Right lobe of liver (tissue), 6 donors: ENCODE measurements at regions not wholly inside any gene's neighbourhood (a gene's known extent, or its start where the extent isn't known, plus 50 kb on each side); places are given as distances from the start of the nearest gene placed in this dataset.

Source experiments
- ATAC-seq, 4 donors: fragments of 200-7000 bp; cut with Tn5 transposase; one replicate each; pipeline ENCODE4 v1.9.1; 2020; ENCODE audit warnings: mild to moderate bottlenecking in 4 of 4, moderate library complexity in 4 of 4
- DNase-seq, 3 donors: peaks; one replicate each; pipeline ENCODE4 v3.0.0-alpha.2; 2020
- H3K27ac ChIP-seq, 3 donors: fragments of 200-600 bp; one replicate each; pipeline ENCODE4 v1.8.0; 2022
- H3K27me3 ChIP-seq, 2 donors: fragments of 200-600 bp; one replicate each; pipeline ENCODE4 v1.8.0; 2022
- H3K36me3 ChIP-seq, 4 donors: fragments of 200-600 bp; sonication (generic) in 1 of 4; one replicate each; pipeline versions ENCODE4 v1.5.1 to v1.8.0; 2017 to 2022; ENCODE audit warnings: control low read depth in 1 of 4
- H3K4me1 ChIP-seq, 4 donors: fragments of 200-600 bp; sonication (generic) in 1 of 4; one replicate each; pipeline versions ENCODE4 v1.5.1 to v1.8.0; 2017 to 2022; ENCODE audit warnings: control low read depth in 1 of 4
- H3K4me3 ChIP-seq, 3 donors: fragments of 200-600 bp; one replicate each; pipeline ENCODE4 v1.8.0; 2022
- H3K9me3 ChIP-seq, 4 donors: fragments of 200-600 bp; sonication (generic) in 1 of 4; one replicate each; pipeline versions ENCODE4 v1.5.1 to v1.8.0; 2017 to 2022; ENCODE audit warnings: control low read depth in 1 of 4
- CTCF ChIP-seq, 4 donors: fragments of 200-600 bp in 3 of 4; fragments of 450-650 bp in 1 of 4; IDR thresholded peaks; one replicate each; pipeline versions ENCODE4 v1.5.1 to v1.8.0; 2016 to 2022; ENCODE audit warnings: antibody characterized with exemption in 4 of 4, mild to moderate bottlenecking in 2 of 4
- POLR2A ChIP-seq: fragments of 450-650 bp; IDR thresholded peaks from one replicate; pipeline ENCODE4 v1.6.1; 2017; ENCODE audit warnings: antibody characterized with exemption, mild to moderate bottlenecking
- WGBS: methylation state at CpG from one replicate; pipeline ENCODE4 v1.1.6; 2018; ENCODE audit warnings: low coverage, low lambda C conversion rate; ENCODE audit not compliant: insufficient coverage; ENCODE audit errors: missing lambda C conversion rate; 5-methylcytosine and 5-hydroxymethylcytosine counted together
- intact Hi-C, 2 donors: fragments of 100-400 bp; cut with DNase I; formaldehyde crosslinking; loops; one replicate each; pipeline versions ENCODE4 v1.11.2 to v1.14.1; 2022
- donor health status: DM: no; HTN: yes; CAD: no.
- donor health status: DM: no; HTN: no; CAD: no.
- donor health status: DM: no; HTN: no; CAD: no.
- donor health status: DM: no; HTN: yes; CAD: no.
- donor health status: DM: no; HTN: yes; CAD: no.

DNA sequence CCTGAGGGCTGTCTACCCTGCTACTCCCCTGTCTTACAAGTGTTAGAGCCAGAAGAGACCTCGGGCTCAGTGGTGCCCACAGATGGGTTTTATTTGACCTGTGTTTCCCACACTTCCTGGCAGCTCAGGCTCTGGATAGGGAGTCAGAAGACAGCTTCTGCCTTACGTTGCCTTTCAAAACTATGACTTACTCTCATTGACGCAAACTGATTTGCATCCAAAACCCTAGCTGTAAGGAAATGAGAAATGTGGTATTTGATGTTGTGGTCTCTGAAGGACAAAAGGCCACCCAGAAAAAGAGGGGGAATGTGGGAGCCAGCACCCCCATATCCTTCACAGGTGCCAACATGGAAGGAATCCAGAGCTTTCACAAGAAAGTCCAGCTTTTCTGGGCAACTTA is 180.2 kb downstream of the ATG4C start:
- Histone ChIP-seq H3K4me1 (no peaks in the 10 kb centered on the region), H3K36me3 (no peaks in the 10 kb centered on the region), H3K9me3 (no peaks in the 10 kb centered on the region), H3K4me3 (no peak overlapping the region), H3K27me3 (no peaks in the 10 kb centered on the region), H3K27ac (no peak overlapping the region)
- TF ChIP-seq CTCF (IDR thresholded peaks at IDR 0.05) (no peak), POLR2A (no peak)
- WGBS: 59% methylated on average over 2 of the region's 3 CpGs
- ATAC-seq (no peak), DNase-seq (no peak)
- intact Hi-C loops: no loop called here

GRCh38 chr1:62967031-62967430 is 183.1 kb downstream of the ATG4C start:
- no peak for DNase-seq
- Histone ChIP-seq H3K9me3 (no peaks in the 10 kb centered on the region), H3K27ac (no peak overlapping the region), H3K4me3 (no peak overlapping the region), H3K36me3 (no peaks in the 10 kb centered on the region), H3K27me3 (no peaks in the 10 kb centered on the region), H3K4me1 (no peaks in the 10 kb centered on the region)
- TF ChIP-seq CTCF (IDR thresholded peaks at IDR 0.05) (no peak), POLR2A (no peak)
- intact Hi-C loops: no loop called here
- peak in 1 of 4 donors; percentile 18 for ATAC-seq
- 92% methylated on average over 2 of the region's 10 CpGs for WGBS

- H3K27me3 ChIP-seq: no peaks in the 10 kb centered on the region
- WGBS: 63% methylated on average over 2 of the region's 2 CpGs
- no peak for TF ChIP-seq CTCF (IDR thresholded peaks at IDR 0.05)
- TF ChIP-seq POLR2A: no peak
- no peaks in the 10 kb centered on the region for H3K4me1 ChIP-seq
- DNase-seq: no peak
- intact Hi-C loops: no loop called here
- no peak for ATAC-seq
- no peak overlapping the region for H3K4me3 ChIP-seq
- no peaks in the 10 kb centered on the region for H3K9me3 ChIP-seq
- no peak overlapping the region for H3K27ac ChIP-seq
- H3K36me3 ChIP-seq: no peaks in the 10 kb centered on the region
These were observed 193.4 kb downstream of the ATG4C start for GRCh38 chr1:62977366-62977765.

- 75% methylated on average over 1 of the region's 2 CpGs for WGBS
These were observed 194.8 kb downstream of the ATG4C start for GRCh38 chr1:62978741-62979140.

More at GRCh38 chr1:62978741-62979140, 194.8 kb downstream of the ATG4C start:
- DNase-seq: no peak
- Histone ChIP-seq H3K4me1 (no peaks in the 10 kb centered on the region), H3K27ac (no peak overlapping the region), H3K9me3 (no peaks in the 10 kb centered on the region), H3K27me3 (no peaks in the 10 kb centered on the region), H3K36me3 (no peaks in the 10 kb centered on the region), H3K4me3 (no peak overlapping the region)
- intact Hi-C loops: no loop called here
- no peak for ATAC-seq
- no peak for TF ChIP-seq CTCF (IDR thresholded peaks at IDR 0.05)
- TF ChIP-seq POLR2A: no peak
